Esophagus squamous epithelium (tissue), 5 donors: ENCODE measurements at regions not wholly inside any gene's neighbourhood (a gene's known extent, or its start where the extent isn't known, plus 50 kb on each side); places are given as distances from the start of the nearest gene placed in this dataset.

ENCODE experiments used
- DNase-seq: peaks from one replicate; lab custom pipeline; 2025; lab: John Stamatoyannopoulos, UW
- H3K27ac ChIP-seq, 4 donors: fragments of 200-600 bp; sonication (generic); one replicate each; pipeline ENCODE4 v1.5.1; 2016 to 2019; ENCODE audit warnings: mild to moderate bottlenecking in 1 of 4
- H3K27me3 ChIP-seq, 4 donors: fragments of 200-600 bp; sonication (generic); 1 replicate in 3 of 4; 2 replicates in 1 of 4; pipeline versions ENCODE4 v1.5.1 to v1.6.0; 2017 to 2021; ENCODE audit warnings: antibody characterized with exemption in 1 of 4
- H3K36me3 ChIP-seq, 3 donors: fragments of 200-600 bp; sonication (generic); one replicate each; pipeline ENCODE4 v1.5.1; 2016 to 2019
- H3K4me1 ChIP-seq, 3 donors: fragments of 200-600 bp; sonication (generic); one replicate each; pipeline ENCODE4 v1.5.1; 2017 to 2019
- H3K4me3 ChIP-seq, 4 donors: fragments of 200-600 bp; sonication (generic); 1 replicate in 3 of 4; 2 replicates in 1 of 4; pipeline ENCODE4 v1.5.1; 2016 to 2019; ENCODE audit warnings: mild to moderate bottlenecking in 2 of 4, moderate library complexity in 1 of 4
- H3K9me3 ChIP-seq, 3 donors: fragments of 200-600 bp; sonication (generic); one replicate each; pipeline ENCODE4 v1.5.1; 2016 to 2019
- POLR2A ChIP-seq, 4 donors: fragments of 450-650 bp; IDR thresholded peaks; one replicate each; pipeline ENCODE4 v1.6.1; 2017; ENCODE audit warnings: antibody characterized with exemption in 4 of 4, mild to moderate bottlenecking in 4 of 4, moderate library complexity in 3 of 4
- WGBS, 2 donors: methylation state at CpG; one replicate each; pipeline ENCODE4 v1.1.5; 2018; 5-methylcytosine and 5-hydroxymethylcytosine counted together
- intact Hi-C: fragments of 100-400 bp; cut with DNase I; formaldehyde crosslinking; loops from one replicate; pipeline ENCODE4 v1.15.0; 2022
- TF ChIP-seq, protein P1 (sequence below), 6 experiments: fragments of 450-650 bp in 4 of 6; fragments of 200-600 bp in 2 of 6; sonication (generic) in 2 of 6; IDR thresholded peaks; one replicate each; pipeline ENCODE4 v1.5.1; 2016 to 2019; ENCODE audit warnings: antibody characterized with exemption in 6 of 6, mild to moderate bottlenecking in 4 of 6, moderate library complexity in 4 of 6
- donor health status: DM: yes; HTN: yes; CAD: no.

- no peaks in the 10 kb centered on the region for H3K36me3 ChIP-seq
- no peaks in the 10 kb centered on the region for H3K4me1 ChIP-seq
- H3K27ac ChIP-seq: no peak overlapping the region
- no peaks in the 10 kb centered on the region for H3K9me3 ChIP-seq
- no peak for TF ChIP-seq POLR2A (IDR thresholded peaks at IDR 0.05)
- TF ChIP-seq, protein P1, sequence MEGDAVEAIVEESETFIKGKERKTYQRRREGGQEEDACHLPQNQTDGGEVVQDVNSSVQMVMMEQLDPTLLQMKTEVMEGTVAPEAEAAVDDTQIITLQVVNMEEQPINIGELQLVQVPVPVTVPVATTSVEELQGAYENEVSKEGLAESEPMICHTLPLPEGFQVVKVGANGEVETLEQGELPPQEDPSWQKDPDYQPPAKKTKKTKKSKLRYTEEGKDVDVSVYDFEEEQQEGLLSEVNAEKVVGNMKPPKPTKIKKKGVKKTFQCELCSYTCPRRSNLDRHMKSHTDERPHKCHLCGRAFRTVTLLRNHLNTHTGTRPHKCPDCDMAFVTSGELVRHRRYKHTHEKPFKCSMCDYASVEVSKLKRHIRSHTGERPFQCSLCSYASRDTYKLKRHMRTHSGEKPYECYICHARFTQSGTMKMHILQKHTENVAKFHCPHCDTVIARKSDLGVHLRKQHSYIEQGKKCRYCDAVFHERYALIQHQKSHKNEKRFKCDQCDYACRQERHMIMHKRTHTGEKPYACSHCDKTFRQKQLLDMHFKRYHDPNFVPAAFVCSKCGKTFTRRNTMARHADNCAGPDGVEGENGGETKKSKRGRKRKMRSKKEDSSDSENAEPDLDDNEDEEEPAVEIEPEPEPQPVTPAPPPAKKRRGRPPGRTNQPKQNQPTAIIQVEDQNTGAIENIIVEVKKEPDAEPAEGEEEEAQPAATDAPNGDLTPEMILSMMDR (IDR thresholded peaks at IDR 0.05): no peak
- H3K4me3 ChIP-seq: no peak overlapping the region
- no peaks in the 10 kb centered on the region for H3K27me3 ChIP-seq
- 33 to 60% methylated on average over 1 of the region's 1 CpG for WGBS, 2 donors
- intact Hi-C loops: no loop called here
- DNase-seq: no peak
These were observed 182.3 kb upstream of the KLF12 start for GRCh38 chr13:74316547-74316946.

GRCh38 chr13:74306496-74306895, 172.3 kb upstream of the KLF12 start:
- intact Hi-C loops: no loop called here
- TF ChIP-seq, protein P1 (IDR thresholded peaks at IDR 0.05): no peak
- TF ChIP-seq POLR2A (IDR thresholded peaks at IDR 0.05): no peak
- no peaks in the 10 kb centered on the region for H3K36me3 ChIP-seq
- H3K27ac ChIP-seq: no peak overlapping the region
- WGBS, 2 donors: 15 to 17% methylated on average over 2 of the region's 2 CpGs
- no peaks in the 10 kb centered on the region for H3K27me3 ChIP-seq
- H3K9me3 ChIP-seq: no peaks in the 10 kb centered on the region
- DNase-seq: no peak
- H3K4me1 ChIP-seq: peaks cover 0 to 2% (median 0%) of the 10 kb centered on the region in 3 donors
- H3K4me3 ChIP-seq: no peak overlapping the region

GRCh38 chr13:74305876-74306275, 171.7 kb upstream of the KLF12 start:
- WGBS, 2 donors: 21 to 27% methylated on average over 3 of the region's 3 CpGs
- H3K27ac ChIP-seq: no peak overlapping the region
- intact Hi-C loops: no loop called here
- TF ChIP-seq POLR2A (IDR thresholded peaks at IDR 0.05): no peak
- TF ChIP-seq, protein P1 (IDR thresholded peaks at IDR 0.05): no peak
- DNase-seq: no peak
- H3K36me3 ChIP-seq: no peaks in the 10 kb centered on the region
- no peak overlapping the region for H3K4me3 ChIP-seq
- peaks cover 0 to 8% (median 0%) of the 10 kb centered on the region in 3 donors for H3K4me1 ChIP-seq
- no peaks in the 10 kb centered on the region for H3K27me3 ChIP-seq
- H3K9me3 ChIP-seq: no peaks in the 10 kb centered on the region

- Histone ChIP-seq H3K4me3 (no peak overlapping the region), H3K27ac (no peak overlapping the region), H3K27me3 (no peaks in the 10 kb centered on the region), H3K9me3 (no peaks in the 10 kb centered on the region), H3K4me1 (peaks cover 0 to 10% (median 0%) of the 10 kb centered on the region in 3 donors), H3K36me3 (no peaks in the 10 kb centered on the region)
- WGBS, 2 donors: 40 to 41% methylated on average over 9 of the region's 9 CpGs
- TF ChIP-seq POLR2A (IDR thresholded peaks at IDR 0.05): no peak
- TF ChIP-seq, protein P1 (IDR thresholded peaks at IDR 0.05): no peak
- DNase-seq: no peak
- intact Hi-C loops: no loop called here
These were observed 167.2 kb upstream of the KLF12 start for GRCh38 chr13:74301258-74301935.

GRCh38 chr13:74300162-74300561, 166.0 kb upstream of the KLF12 start:
- no peaks in the 10 kb centered on the region for H3K36me3 ChIP-seq

More at GRCh38 chr13:74300162-74300561, 166.0 kb upstream of the KLF12 start:
- intact Hi-C loops: no loop called here
- TF ChIP-seq, protein P1 (IDR thresholded peaks at IDR 0.05): no peak
- TF ChIP-seq POLR2A (IDR thresholded peaks at IDR 0.05): no peak
- no peak overlapping the region for H3K27ac ChIP-seq
- peaks cover 0 to 10% (median 0%) of the 10 kb centered on the region in 3 donors for H3K4me1 ChIP-seq
- no peaks in the 10 kb centered on the region for H3K27me3 ChIP-seq
- H3K9me3 ChIP-seq: no peaks in the 10 kb centered on the region
- DNase-seq: no peak
- H3K4me3 ChIP-seq: no peak overlapping the region
